ENCODE measurements at regions not wholly inside any gene's neighbourhood (a gene's known extent, or its start where the extent isn't known, plus 50 kb on each side); places are given as distances from the start of the nearest gene placed in this dataset.

GRCh38 chr18:42641996-42642395 lies 473.5 kb downstream of the RIT2 start:
- no peak overlapping the region for H3K27ac ChIP-seq
- no peak overlapping the region for H3K4me3 ChIP-seq
- intact Hi-C loops (cut with DNase I), result no loop called here
- H3K27me3 ChIP-seq, result no peaks in the 10 kb centered on the region
- no peak overlapping the region for H3K9ac ChIP-seq (ENCODE audit: low read depth in 2 of 2, low read length in 2 of 2)
- TF ChIP-seq CTCF (IDR thresholded peaks at IDR 0.05), result no peak
- no peaks in the 10 kb centered on the region for H3K36me3 ChIP-seq
- no peaks in the 10 kb centered on the region for H3K4me1 ChIP-seq
- no peaks in the 10 kb centered on the region for H3K9me3 ChIP-seq
- no peak for DNase-seq

DNA sequence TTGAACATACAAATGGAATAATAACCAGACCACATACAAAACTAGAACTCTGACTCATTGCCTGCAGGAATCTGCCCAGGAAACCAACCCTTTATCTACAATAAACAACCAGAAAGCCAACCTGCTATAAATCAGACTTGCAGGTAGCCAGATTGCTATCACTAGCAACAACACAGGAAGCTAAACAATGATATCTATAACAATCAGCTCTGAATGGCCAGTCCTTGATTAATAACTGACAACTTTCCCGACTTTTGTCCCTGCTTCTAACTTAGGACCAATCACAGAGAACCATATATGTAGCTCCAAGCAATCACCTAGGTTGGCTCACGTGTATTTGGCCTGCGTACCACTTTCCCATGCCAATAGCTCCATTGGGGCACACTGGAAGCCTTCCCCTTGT lies 470.8 kb downstream of the RIT2 start:
- Histone ChIP-seq H3K9me3 (no peaks in the 10 kb centered on the region), H3K27ac (no peak overlapping the region), H3K36me3 (no peaks in the 10 kb centered on the region), H3K9ac (ENCODE audit: low read depth in 2 of 2, low read length in 2 of 2) (no peak overlapping the region), H3K4me1 (no peaks in the 10 kb centered on the region), H3K27me3 (no peaks in the 10 kb centered on the region), H3K4me3 (no peak overlapping the region)
- intact Hi-C loops (cut with DNase I), result no loop called here
- DNase-seq, result no peak
- no peak for TF ChIP-seq CTCF (IDR thresholded peaks at IDR 0.05)

DNA sequence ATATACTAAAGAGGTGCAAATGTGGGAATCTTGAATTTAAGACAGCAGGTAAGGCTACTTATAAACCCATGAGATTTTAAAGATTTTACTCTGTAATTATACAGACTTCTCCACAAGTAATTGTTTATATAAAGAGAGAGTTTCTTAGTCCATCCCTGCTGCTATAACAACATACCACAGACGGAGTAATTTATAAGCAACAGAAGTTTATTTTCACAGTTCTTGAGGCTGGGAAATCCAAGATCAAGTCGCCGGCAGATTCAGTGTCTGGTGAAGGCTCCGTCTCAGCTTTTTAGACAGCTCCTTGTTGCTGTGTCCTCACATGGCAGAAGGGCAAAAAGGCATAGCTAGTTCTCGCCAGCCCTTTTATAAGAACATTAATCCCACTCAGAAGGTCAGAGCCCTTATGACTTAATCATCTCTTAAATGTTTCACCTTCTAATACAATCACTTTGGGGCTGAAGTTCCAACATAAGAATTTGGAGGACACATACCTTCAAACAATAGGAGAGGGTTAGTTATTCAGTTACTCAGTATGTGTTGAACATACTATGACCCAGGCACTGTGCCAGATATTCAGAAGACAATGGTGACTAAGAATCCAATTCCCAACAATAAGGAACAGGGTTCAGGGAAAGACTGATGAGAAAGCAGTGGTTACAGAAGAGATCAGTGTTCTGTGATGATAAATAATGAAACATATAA lies 466.0 kb downstream of the RIT2 start:
- intact Hi-C loops (cut with DNase I), result no loop called here

DNA sequence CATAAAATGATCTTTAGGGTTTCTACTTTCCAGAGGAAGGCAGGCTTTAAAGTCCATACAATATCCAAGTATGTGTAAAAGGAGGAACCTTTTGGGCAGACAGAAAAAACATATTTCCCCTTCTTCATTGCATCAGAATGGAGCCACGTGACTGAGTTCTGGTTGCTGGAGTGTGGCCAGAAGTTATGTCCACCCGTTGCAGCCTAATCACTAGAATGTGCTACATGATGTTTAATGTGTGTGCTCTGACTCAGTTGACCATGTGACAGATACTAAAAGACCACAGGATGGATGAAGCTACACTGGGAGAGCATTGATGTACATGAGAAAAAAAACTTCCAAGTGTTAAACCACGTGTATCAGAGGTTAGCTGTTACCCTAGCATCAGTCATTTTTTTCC lies 460.9 kb downstream of the RIT2 start:
- TF ChIP-seq CTCF (IDR thresholded peaks at IDR 0.05), result no peak

More for the DNA sequence above, 466.0 kb downstream of the RIT2 start:
- no peak overlapping the region for H3K4me3 ChIP-seq
- DNase-seq, result no peak
- H3K4me1 ChIP-seq, result no peaks in the 10 kb centered on the region
- H3K27me3 ChIP-seq, result no peaks in the 10 kb centered on the region
- H3K27ac ChIP-seq, result no peak overlapping the region
- no peaks in the 10 kb centered on the region for H3K36me3 ChIP-seq
- no peaks in the 10 kb centered on the region for H3K9me3 ChIP-seq
- no peak overlapping the region for H3K9ac ChIP-seq (ENCODE audit: low read depth in 2 of 2, low read length in 2 of 2)
- no peak for TF ChIP-seq CTCF (IDR thresholded peaks at IDR 0.05)

DNA sequence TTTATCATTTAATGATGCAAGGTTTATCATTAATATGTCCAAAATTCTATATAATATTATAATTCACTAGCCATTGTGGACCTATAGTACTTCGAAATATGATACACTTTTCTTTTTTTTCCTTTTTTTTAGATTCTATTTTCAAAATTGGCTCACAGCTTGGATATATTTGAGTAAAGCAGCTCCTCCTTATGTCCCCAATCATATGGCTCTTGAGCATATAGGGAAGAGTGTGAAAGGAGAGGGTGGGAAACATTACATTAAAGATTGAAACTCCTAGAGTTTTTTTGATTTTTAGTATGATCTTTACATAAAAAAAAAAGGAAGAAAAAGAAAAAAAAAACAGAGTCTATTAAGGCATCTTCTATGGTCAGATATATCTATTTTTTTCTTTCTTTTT lies 457.9 kb downstream of the RIT2 start:
- intact Hi-C loops (cut with DNase I), result no loop called here
- H3K4me1 ChIP-seq, result no peaks in the 10 kb centered on the region
- no peak for DNase-seq
- no peaks in the 10 kb centered on the region for H3K36me3 ChIP-seq
- no peak overlapping the region for H3K27ac ChIP-seq
- no peak overlapping the region for H3K9ac ChIP-seq (ENCODE audit: low read depth in 2 of 2, low read length in 2 of 2)
- no peak for TF ChIP-seq CTCF (IDR thresholded peaks at IDR 0.05)
- H3K4me3 ChIP-seq, result no peak overlapping the region
- no peaks in the 10 kb centered on the region for H3K9me3 ChIP-seq
- H3K27me3 ChIP-seq, result no peaks in the 10 kb centered on the region

More for the DNA sequence above, 460.9 kb downstream of the RIT2 start:
- Histone ChIP-seq H3K9ac (ENCODE audit: low read depth in 2 of 2, low read length in 2 of 2) (no peak overlapping the region), H3K36me3 (no peaks in the 10 kb centered on the region), H3K4me1 (no peaks in the 10 kb centered on the region), H3K4me3 (no peak overlapping the region), H3K27me3 (no peaks in the 10 kb centered on the region), H3K27ac (no peak overlapping the region), H3K9me3 (no peaks in the 10 kb centered on the region)
- DNase-seq, result no peak
- intact Hi-C loops (cut with DNase I), result no loop called here
